HG02623 (cell line): ENCODE measurements at regions not wholly inside any gene's neighbourhood (a gene's known extent, or its start where the extent isn't known, plus 50 kb on each side); places are given as distances from the start of the nearest gene placed in this dataset.

Experiments
- ATAC-seq: cut with Tn5 transposase; IDR thresholded peaks from one replicate; pipeline ENCODE4 v1.9.1; 2021; ENCODE audit warnings: moderate library complexity; ENCODE audit not compliant: unreplicated experiment

DNA sequence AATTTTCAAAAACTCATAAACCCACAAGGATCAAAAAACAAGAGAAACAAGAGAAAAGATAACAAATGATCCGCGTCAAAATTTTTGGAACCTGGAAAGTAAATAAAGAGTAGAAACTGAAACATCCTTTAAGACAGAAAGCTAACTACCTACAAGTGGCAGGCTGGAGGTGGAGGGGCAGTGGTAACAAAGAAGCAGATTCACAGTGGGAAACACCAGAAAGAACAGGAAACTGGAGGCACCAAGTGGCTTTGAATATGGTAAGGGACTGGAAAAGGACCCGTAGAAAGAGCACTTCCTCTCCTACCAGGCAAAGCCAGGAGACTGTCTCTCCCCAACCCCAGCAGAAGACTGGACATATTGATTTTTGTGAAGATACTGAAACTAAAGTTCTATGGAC is 100.6 kb upstream of the TARS1 start:
- no peak for ATAC-seq

GRCh38 chr5:33341351-33341750 is 99.4 kb upstream of the TARS1 start:
- ATAC-seq, result no peak

DNA sequence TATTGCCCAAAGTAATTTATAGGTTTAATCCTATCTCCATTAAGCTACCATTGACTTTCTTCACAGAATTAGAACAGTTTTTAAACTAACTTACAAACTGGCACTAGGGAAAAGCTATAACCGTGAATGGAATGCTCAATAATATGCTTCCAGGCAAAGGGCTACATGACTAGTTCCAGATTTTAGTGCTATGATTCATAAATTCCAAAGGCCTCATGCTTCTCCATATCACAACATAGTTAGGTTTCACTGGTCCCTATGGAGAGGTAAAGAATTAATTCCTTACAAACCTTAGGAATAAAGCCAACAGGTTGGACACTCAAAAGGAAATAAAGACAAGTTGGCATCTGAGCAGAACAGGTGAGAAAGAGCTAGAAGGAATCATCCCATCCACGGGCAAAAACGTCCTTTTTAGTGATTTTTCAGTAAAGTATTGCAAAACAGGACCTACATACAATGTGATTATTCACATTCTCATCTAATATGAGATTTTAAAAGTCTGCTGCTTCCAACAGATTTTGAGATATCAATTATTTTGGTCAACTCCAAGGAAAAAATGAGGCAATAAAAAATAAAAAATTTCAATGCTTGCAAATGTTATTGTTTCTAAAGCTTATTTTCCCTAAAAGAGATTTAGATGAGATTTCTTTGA is 97.0 kb upstream of the TARS1 start:
- ATAC-seq, result no peak

GRCh38 chr5:33346534-33346933 is 94.2 kb upstream of the TARS1 start:
- peak; percentile 57 for ATAC-seq

- ATAC-seq, result no peak
Measured at GRCh38 chr5:33361781-33362180, 79.0 kb upstream of the TARS1 start.

GRCh38 chr5:33362915-33363314 is 77.8 kb upstream of the TARS1 start:
- ATAC-seq, result no peak

DNA sequence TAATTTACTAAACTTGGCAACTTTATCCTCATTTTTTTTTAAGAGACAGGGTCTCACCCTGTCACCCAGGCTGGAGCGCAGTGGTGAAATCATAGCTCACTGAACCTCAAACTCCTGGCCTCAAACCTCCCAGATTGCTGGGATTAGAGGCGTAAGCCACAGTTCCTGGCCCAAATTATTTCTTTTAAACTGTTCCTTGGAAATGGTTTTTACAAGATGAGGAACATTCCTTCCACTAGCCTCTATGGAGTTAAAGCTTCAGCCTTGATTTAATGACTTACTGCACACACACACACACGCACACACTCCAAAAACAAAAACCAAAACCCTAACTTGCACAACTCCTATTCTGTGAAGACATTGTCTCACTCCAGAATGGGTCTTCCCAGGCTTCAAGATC is 77.2 kb upstream of the TARS1 start:
- no peak for ATAC-seq

DNA sequence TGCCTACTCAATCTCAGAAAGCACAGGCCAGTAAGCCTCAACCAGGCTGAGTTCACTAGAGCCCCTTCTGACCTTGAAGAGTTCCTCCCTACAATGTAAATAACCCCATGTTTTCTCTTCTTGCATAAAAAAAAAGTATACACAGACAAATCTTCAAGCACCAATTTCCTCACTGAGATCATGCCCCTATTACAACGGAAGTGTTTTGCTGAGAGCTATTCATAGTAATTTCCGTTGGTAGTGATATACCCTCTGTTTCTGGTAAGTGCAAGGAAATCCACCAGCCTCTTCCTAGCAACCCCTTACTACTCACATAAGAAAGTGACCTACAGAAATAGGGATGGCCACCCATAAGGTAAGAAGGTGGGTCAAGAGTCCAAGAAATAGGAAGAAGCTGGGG is 76.4 kb upstream of the TARS1 start:
- ATAC-seq, result no peak

DNA sequence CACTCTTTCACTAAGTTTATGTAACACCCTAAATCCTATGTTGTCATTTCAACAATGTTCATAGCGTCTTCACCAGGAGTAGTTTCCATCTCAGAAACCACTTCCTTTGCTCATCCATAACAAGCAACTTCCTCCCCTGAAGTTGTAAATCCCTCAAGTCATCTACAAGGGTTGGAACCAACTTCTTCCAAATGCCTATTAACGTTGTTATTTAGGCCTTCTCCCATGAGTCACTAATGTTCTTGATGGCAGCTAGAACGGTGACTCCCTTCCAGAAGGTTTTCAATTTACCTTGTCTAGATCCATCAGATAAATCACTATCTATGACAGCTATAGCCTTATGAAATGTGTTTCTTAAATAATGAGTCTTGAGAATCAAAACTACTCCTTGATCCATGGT is 73.3 kb upstream of the TARS1 start:
- no peak for ATAC-seq

- ATAC-seq, result no peak
Measured at GRCh38 chr5:33369485-33370465, 71.0 kb upstream of the TARS1 start.

DNA sequence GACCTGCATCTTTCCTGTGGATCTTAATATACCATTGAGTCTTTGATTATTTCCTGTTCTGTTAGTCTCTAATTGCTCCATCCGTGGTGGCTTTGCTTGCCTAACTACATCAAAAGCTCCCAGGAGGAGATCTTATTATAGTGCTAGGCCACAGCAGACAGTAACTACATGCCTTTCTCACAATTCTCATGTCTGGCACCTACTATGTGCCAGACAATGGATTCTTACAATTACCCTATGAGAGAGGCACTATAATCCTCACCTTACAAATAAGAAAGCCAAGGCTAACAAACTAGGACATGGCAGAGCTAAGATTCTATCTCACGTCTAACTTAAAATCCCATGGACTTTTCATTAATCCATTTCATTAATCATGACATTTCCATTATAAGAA is 70.3 kb upstream of the TARS1 start:
- ATAC-seq, result no peak

DNA sequence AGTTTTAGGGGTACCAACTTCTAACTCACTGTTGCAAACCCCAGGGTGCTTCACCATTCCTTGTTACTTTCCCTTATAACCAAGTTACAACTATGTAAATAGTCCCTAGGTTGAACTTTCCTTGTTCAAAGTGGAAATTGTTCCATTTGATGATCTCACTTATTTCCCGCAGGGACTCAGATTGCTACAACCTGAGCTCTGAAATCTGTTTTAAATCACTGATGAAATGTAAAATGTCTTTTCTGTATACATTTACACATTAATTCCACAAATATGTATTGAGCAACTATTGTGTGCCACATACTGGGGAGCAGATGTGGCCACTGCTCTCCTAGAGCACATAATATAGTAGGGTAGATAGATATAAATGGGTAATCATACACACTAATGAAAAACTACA is 69.1 kb upstream of the TARS1 start:
- no peak for ATAC-seq

DNA sequence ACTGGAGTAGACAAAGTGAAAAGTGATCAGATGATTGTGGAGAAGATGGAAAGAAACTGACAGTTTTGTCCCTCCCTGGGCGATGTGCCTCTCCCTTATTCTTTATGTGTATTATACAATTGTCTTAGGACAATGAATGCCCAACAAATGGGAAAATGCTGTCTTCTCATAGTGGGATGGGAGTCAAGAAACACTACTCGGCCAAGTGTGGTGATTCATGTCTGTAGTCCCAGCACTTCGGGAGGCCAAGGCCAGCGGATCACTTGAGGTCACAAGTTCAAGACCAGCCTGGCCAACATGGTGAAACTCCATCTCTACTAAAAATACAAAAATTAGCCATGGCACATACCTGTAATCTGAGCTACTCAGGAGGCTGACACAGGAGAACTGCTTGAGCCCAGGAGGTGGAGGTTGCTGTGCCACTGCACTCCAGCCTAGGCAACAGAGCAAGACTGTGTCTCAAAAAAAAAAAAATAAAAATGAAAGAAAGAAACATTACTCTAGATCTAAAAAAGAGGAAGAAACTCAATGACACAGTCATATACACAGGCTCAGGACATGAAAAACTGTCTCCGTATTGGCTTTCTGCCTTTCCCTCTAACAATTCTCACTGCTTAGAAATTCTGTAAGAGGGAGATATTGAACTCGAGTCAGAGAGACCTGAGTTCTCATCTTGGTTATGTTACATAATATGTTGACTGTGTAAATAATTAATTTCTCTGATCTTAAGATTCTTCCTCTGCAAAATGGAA is 67.9 kb upstream of the TARS1 start:
- ATAC-seq, result no peak

GRCh38 chr5:33375900-33376299 is 64.9 kb upstream of the TARS1 start:
- ATAC-seq, result no peak

DNA sequence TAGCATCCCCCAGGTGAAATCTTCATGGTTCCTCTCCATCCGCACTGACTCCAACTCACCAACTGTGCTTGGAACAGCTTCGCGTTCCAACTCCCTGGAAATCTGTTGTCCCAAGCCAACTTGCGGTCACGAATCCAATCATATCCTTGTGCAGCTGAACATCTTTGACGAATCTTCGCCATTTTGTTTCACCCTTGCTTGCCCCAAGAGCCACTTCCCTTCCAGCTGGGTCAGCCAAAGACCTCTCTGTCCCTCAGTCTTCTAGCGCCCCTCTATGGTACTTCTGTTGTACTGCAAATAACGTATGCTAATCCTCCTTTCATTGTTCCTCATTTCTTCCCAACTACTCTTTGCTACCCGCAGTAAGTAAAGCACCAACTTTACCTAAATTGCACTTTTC is 61.0 kb upstream of the TARS1 start:
- ATAC-seq, result no peak

DNA sequence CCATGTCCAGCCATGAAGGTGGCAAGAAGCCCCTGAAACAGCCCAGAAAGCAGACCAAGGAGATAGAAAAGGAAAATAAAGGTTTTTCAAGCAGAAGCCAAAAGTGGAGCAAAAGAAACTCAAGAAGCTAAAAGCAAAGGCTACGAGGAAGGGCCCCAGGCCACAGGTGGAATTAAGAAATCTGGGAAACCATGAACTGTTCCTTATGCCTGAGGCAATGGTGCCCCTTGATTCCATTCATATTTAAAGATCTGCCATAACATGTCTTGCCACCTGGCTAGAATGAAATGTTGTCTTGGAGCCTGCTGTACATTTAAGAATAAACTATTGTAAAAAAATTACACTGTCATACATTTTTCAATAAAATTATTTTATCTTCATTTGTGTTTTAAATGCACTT is 59.5 kb upstream of the TARS1 start:
- ATAC-seq, result no peak
